HG02610 (cell line): ENCODE measurements at regions not wholly inside any gene's neighbourhood (a gene's known extent, or its start where the extent isn't known, plus 50 kb on each side); places are given as distances from the start of the nearest gene placed in this dataset.
"Not testable (repeated sequence)": the region's sequence is repeated elsewhere in the genome, so short reads cannot be mapped to it uniquely, and the experiment has no call there.

ENCODE experiments used
- ATAC-seq: cut with Tn5 transposase; IDR thresholded peaks from one replicate; pipeline ENCODE4 v1.9.1; 2021; ENCODE audit warnings: mild to moderate bottlenecking, moderate library complexity; ENCODE audit not compliant: unreplicated experiment

DNA sequence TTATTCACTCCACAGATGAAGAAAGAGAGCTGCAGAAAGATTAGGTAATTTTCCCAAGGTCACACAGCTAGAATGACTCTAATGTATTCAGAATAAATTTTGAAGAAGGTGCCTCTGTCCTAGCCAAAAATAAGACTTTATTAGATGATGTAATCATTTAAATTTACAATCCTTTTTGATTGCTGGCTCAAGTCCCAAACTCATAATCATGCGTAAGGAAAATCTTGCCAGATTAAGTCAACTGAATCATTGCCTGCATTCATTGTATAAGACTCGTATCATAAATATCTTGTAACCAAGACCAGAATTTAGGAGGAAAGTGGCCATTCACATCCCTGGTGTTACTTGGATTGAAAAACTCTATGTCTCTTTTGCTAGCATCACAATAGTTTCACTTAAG, 53.1 kb upstream of the STK39 start:
- ATAC-seq: no peak

- ATAC-seq: no peak
Measured at GRCh38 chr2:168304024-168304681, 56.8 kb upstream of the STK39 start.

DNA sequence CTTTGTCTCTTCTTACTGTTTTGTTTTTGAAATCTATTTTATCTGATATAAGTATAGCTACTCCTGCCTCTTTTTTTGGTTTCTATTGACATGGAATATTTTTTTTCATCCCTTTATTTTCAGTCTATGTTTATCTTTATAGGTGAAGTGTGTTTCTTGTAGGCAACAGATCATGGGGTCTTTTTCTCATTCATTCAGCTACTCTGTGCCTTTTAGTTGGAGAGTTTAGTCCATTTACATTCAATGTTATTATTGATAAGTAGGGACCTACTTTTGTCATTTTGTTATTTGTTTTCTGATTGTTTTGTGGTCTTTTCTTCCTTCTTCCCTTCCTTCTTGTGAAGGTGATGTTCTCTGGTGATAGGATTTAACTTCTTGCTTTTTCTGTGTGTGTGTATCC, 60.0 kb upstream of the STK39 start:
- no peak for ATAC-seq

- ATAC-seq: no peak
Measured at GRCh38 chr2:168310580-168310979, 63.2 kb upstream of the STK39 start.

- no peak for ATAC-seq
Measured at GRCh38 chr2:168311261-168311910, 64.0 kb upstream of the STK39 start.

DNA sequence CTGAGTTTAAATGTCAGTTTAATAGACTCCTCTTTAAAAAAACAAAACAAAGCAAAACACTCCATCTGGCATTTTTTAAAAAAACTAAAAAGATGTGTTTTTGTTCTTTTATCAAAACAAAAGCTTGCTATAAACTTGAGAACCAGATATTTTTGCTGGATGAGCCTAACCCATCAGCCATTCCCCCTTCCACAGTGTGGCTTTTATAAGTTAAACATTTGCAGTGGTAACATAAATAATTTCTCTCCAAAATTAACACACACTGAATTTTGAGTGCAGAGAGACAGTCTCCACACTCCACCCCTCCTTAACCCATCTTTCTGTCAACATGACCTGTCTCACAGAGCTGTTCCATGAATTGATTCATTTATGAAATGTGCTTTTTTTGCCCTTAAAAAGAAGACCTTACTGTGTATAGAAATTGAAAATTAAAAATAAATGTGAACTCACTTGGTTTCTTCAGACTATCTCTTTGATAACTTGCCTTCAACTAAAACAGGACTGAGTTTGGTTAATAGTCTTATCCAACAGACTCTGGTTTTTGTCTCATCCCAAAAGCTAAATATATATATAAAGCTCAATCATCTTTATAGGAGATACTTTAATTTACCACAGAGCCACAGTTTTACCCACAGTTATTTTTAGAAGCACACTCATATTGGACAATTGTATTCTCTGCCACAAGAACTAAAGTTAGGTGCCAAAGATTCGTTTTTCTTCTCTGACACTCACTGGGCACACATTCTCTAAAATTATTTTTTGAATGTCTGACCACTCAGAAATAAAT, 64.8 kb upstream of the STK39 start:
- no peak for ATAC-seq

DNA sequence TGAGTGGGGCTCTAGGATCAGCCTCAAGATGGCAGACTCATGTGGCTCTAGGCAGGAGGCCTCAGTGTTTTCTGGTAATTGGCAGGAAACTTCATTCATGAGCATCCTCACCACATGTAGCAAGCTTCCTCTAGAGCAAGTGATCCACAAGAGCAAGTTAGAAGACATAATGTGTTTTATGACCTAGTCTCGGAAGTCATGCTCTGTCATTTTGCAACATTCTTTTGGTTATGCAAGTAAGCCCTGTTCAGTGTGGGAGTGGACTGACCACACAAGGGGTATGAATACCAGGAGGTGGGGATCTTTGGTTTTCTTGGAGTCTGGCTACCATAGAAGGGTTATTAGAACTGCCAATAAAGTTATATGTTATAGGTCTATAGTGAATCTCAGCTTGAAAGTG, 66.8 kb upstream of the STK39 start:
- no peak for ATAC-seq

DNA sequence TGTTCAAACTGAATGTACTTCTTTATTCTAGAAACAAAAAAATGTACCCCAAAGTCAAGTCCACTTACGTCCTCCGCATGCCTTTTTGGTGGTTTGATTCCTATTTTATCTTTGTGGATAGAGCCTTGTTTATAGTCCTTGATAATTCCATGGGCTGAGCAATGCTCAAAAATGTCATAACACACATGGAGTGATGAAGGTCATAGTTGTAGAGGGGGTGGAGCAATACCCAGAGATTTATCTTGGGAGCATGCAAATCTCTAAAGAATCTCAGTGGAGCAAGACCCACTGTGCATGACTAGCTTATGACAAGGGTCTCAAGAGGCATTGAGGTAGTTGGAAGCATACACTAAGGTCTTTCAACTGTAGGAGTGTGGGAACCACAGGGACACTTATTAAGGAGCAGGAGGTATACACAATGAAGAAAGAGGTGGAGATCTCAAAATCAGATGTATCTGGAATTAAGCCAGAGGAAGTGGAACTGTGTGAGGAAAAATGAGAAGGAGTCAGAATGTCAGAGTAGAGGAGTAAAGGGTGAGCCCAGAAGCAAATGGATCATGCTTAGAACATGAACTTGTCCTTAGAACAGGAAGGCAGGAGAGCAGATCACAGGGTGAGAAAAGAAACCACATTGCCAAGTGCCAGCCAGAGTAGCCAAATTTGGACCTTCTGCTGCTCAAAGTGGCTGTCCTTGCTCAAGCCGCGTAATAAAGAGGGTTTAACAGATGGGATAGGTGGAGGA, 68.1 kb upstream of the STK39 start:
- ATAC-seq: no peak

- ATAC-seq: no peak
Measured at GRCh38 chr2:168316073-168316440, 68.7 kb upstream of the STK39 start.

- ATAC-seq: no peak
Measured at GRCh38 chr2:168317282-168317681, 69.9 kb upstream of the STK39 start.

DNA sequence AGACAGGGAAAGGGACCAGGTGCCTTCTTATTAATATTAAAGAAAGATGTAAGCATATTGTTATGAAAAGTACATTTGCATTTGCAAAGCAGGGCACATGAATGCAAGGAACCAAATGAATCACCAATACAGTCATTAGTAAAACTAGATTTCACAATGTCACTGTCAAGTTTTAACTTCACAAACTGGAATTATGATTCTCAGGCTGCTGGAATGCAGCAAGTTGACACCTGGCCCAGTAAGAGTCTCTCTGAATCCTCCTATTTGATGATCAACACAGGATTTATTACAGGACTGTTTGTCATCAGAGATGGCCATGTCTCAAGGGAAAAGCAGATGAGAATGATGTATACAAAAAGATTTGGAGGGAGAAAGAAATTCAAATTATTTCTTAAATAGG, 72.9 kb upstream of the STK39 start:
- no peak for ATAC-seq

GRCh38 chr2:168322325-168323007, 75.1 kb upstream of the STK39 start:
- ATAC-seq: no peak

GRCh38 chr2:168323529-168324021, 76.2 kb upstream of the STK39 start:
- ATAC-seq: no peak

- no peak for ATAC-seq
Measured at GRCh38 chr2:168326572-168326971, 79.2 kb upstream of the STK39 start.

DNA sequence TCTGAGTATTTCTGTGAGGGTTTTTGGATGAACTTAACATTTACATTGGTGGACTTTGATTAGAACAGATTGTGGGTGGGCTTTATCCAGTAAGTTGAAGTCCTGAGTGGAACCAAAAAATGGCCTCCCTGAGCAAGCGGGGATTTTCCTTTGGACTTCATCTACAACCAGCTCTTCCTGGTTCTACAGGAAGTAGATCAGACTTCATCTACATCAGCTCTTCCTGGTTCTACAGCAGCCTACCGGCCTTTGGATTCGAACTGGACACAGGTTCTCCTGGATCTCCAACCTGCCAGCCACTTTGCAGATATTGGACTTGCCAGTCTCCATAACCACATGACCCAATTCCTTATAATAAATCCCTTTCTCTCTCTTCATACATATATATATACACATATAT, 79.9 kb upstream of the STK39 start:
- no peak for ATAC-seq

DNA sequence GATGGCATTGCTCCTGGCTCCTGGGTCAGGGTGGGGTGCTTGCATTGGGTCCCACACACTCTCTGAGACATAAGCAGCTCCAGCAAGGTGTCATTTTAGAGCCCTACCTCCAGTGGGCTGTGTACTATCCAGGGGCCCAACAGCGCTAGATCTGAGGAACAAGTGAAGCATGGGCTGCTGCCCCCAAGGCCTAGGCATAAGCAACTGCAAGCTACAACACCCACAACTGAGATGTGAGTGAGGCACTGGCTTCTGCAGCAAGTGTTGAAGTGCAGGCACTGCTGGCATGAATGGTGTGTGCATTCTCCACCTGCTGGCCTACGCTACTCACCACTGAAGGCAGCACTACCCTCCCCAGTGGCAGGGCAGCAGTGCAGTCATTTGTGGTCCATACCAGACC, 81.0 kb upstream of the STK39 start:
- ATAC-seq: no peak

GRCh38 chr2:168330624-168331423, 83.4 kb upstream of the STK39 start:
- ATAC-seq: no peak

DNA sequence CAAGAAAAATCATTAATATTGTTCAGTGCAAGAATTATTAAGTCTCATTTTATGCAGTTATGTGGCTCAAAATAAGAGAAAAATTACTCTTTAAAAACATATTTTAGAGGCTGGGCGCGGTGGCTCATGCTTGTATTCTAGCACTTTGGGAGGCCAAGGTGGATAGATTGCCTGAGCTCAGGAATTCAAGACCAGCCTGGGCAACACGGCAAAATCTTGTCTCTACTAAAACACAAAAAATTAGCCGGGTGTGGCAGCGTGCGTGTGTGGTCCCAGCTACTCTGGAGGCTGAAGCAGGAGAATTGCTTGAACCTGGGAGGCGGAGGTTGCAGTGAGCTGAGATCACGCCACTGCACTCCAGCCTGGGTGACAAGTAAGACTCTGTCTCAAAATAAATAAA, 87.9 kb upstream of the STK39 start:
- not testable (repeated sequence) for ATAC-seq

DNA sequence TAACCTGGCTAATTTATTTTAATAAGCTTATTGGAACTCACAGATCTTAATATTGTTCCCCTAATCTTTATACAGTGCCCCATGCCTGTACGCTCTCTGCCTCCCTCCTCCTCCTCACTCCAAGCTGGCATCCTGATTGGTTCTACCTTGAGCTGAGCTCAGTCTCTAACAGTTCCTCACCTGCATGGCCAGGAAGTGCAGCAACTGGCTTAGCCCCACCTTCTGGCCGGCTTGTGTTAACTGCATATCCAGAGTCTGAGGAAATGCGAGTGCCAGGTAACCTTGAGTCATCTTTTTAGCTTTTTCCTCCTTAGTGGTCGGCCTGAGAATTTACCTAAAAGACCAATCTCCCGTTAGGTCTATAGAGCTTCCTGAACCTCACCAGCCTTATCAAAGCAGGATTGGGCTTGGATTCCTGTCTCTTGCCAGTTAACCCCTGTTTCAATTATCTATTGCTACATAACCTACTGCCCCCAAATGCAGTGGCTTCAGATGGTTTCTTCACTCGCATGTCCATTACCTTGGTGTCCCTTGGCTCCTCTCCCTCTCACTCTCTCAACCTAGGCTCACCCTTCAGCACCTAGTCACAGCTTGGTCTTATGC, 89.5 kb upstream of the STK39 start:
- peak; percentile 64 for ATAC-seq

- ATAC-seq: no peak
Measured at GRCh38 chr2:168338292-168338691, 90.9 kb upstream of the STK39 start.
